ENCODE measurements at regions not wholly inside any gene's neighbourhood (a gene's known extent, or its start where the extent isn't known, plus 50 kb on each side); places are given as distances from the start of the nearest gene placed in this dataset.

- DNase-seq (ENCODE audit: low read depth in 4 of 4, low spot score in 2 of 4): no peak
Observed at GRCh38 chr5:13569090-13569715, 375.3 kb downstream of the DNAH5 start.

GRCh38 chr5:13567819-13568218 is 376.7 kb downstream of the DNAH5 start:
- DNase-seq (ENCODE audit: low read depth in 4 of 4, low spot score in 2 of 4): no peak

GRCh38 chr5:13566871-13567339 is 377.6 kb downstream of the DNAH5 start:
- no peak for DNase-seq (ENCODE audit: low read depth in 4 of 4, low spot score in 2 of 4)

- DNase-seq (ENCODE audit: low read depth in 4 of 4, low spot score in 2 of 4): no peak
Observed at GRCh38 chr5:13558408-13558807, 386.1 kb downstream of the DNAH5 start.

- DNase-seq (ENCODE audit: low read depth in 4 of 4, low spot score in 2 of 4): peak in 2 of 4 donors; percentile 3 to 10
Observed at GRCh38 chr5:13553896-13554295, 390.6 kb downstream of the DNAH5 start.

- no peak for DNase-seq (ENCODE audit: low read depth in 4 of 4, low spot score in 2 of 4)
Observed at GRCh38 chr5:13552361-13552760, 392.1 kb downstream of the DNAH5 start.

GRCh38 chr5:13551645-13552044 is 392.8 kb downstream of the DNAH5 start:
- DNase-seq (ENCODE audit: low read depth in 4 of 4, low spot score in 2 of 4): no peak

- no peak for DNase-seq (ENCODE audit: low read depth in 4 of 4, low spot score in 2 of 4)
Observed at GRCh38 chr5:13540168-13540750, 404.2 kb downstream of the DNAH5 start.

- DNase-seq (ENCODE audit: low read depth in 4 of 4, low spot score in 2 of 4): no peak
Observed at GRCh38 chr5:13536933-13537332, 407.6 kb downstream of the DNAH5 start.

- no peak for DNase-seq (ENCODE audit: low read depth in 4 of 4, low spot score in 2 of 4)
Observed at GRCh38 chr5:13533833-13534232, 410.7 kb downstream of the DNAH5 start.

GRCh38 chr5:13529300-13529699 is 415.2 kb downstream of the DNAH5 start:
- no peak for DNase-seq (ENCODE audit: low read depth in 4 of 4, low spot score in 2 of 4)

- DNase-seq (ENCODE audit: low read depth in 4 of 4, low spot score in 2 of 4): no peak
Observed at GRCh38 chr5:13524936-13525335, 419.6 kb downstream of the DNAH5 start.

GRCh38 chr5:13519131-13519530 is 425.4 kb downstream of the DNAH5 start:
- no peak for DNase-seq (ENCODE audit: low read depth in 4 of 4, low spot score in 2 of 4)

GRCh38 chr5:13516195-13516594 is 428.3 kb downstream of the DNAH5 start:
- DNase-seq (ENCODE audit: low read depth in 4 of 4, low spot score in 2 of 4): no peak

- no peak for DNase-seq (ENCODE audit: low read depth in 4 of 4, low spot score in 2 of 4)
Observed at GRCh38 chr5:13511442-13511841, 433.0 kb downstream of the DNAH5 start.

GRCh38 chr5:13510616-13511015 is 433.9 kb downstream of the DNAH5 start:
- no peak for DNase-seq (ENCODE audit: low read depth in 4 of 4, low spot score in 2 of 4)

GRCh38 chr5:13508559-13508958 is 435.9 kb downstream of the DNAH5 start:
- DNase-seq (ENCODE audit: low read depth in 4 of 4, low spot score in 2 of 4): no peak

- no peak for DNase-seq (ENCODE audit: low read depth in 4 of 4, low spot score in 2 of 4)
Observed at GRCh38 chr5:13505326-13505725, 439.2 kb downstream of the DNAH5 start.

GRCh38 chr5:13503017-13503416 is 441.5 kb downstream of the DNAH5 start:
- no peak for DNase-seq (ENCODE audit: low read depth in 4 of 4, low spot score in 2 of 4)

GRCh38 chr5:13501176-13501575 is 443.3 kb downstream of the DNAH5 start:
- no peak for DNase-seq (ENCODE audit: low read depth in 4 of 4, low spot score in 2 of 4)

GRCh38 chr5:13498279-13498678 is 446.2 kb downstream of the DNAH5 start:
- peak in 1 of 4 donors; percentile 2 for DNase-seq (ENCODE audit: low read depth in 4 of 4, low spot score in 2 of 4)

- DNase-seq (ENCODE audit: low read depth in 4 of 4, low spot score in 2 of 4): no peak
Observed at GRCh38 chr5:13488254-13488931, 456.1 kb downstream of the DNAH5 start.

All from left renal cortex interstitium (tissue), 4 donors.